NCI-H748 (cell line): ENCODE measurements at regions not wholly inside any gene's neighbourhood (a gene's known extent, or its start where the extent isn't known, plus 50 kb on each side); places are given as distances from the start of the nearest gene placed in this dataset.
"Not testable (repeated sequence)": the region's sequence is repeated elsewhere in the genome, so short reads cannot be mapped to it uniquely, and the experiment has no call there.

ENCODE experiments used
- DNase-seq: peaks from one replicate; lab custom pipeline; 2025; ENCODE audit not compliant: unreplicated experiment; lab: John Stamatoyannopoulos, UW

DNA sequence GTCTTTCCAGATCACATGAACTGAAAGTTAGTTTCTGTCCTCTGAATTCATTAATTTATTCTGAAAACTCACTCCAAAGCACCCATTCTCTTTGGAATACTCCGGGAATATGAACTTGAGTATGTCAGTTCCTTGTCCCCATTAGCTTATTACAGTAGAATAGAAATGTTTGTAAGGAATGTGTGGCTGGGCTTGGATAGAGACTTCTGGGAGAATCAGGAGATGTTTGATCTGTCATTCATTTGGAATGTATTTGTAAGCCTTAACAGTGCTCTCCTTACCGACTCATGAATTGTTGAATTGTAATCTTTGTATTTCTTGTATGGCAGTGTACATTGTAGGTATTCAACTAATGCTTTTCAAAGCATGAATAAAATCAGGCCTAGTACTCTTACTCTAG, 548.4 kb downstream of the LRRC70 start:
- DNase-seq: no peak

DNA sequence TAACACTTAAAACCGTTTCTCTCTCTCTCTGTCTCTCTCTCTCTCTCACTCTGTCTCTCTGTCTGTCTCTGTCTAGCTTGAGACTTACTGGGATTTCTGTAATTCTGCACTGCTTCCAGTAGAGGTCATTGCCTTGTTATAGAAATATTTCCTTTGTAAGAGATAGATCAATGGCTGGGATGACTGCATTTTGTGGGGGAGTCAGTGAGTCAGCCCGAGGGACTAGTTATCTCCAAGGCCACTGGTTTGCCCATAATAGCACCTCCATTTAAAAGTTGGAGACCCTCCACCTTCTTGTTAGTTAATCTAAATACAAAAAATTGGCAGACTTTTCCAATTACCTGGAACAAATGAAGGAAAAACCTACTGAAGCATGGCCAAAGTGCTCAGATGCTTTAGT, 547.2 kb downstream of the LRRC70 start:
- peak; percentile 41 for DNase-seq

DNA sequence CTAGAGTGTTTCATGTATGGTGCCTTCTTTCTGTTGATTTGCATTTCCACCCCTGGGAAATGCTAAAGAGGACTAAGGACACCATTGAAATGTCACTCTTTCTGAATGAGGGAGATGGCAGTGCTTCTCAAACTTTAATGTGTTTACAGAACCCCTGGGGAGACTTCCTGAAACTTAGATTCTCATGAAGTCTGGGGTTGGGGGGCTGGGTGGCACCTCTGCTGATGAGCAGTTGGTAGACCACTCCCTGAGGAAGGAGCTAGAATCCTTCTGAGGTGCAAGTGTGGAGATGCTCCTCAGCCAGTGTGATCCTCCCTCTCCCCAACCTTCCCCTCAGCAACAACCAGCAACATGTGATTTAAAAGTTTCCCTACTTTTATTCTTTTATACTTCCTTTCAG, 546.8 kb downstream of the LRRC70 start:
- no peak for DNase-seq

DNA sequence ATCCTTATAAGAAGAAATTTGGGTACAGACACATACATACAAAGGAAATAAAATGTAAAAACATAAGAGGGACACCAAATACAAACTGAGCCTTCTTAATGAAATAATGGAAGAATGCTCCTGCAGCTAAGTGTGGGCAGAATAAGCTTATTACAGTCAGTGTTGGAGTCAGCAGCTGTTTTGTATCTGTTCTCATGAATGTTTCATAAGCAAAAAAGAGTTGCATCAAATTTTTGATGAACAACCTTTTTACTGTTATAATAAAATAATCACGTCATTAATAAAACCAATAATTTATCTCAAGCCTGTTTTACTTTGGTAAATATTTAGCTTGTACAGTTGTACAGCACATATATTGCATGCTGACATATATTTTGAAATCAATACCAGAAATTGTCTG, 545.6 kb downstream of the LRRC70 start:
- no peak for DNase-seq

DNA sequence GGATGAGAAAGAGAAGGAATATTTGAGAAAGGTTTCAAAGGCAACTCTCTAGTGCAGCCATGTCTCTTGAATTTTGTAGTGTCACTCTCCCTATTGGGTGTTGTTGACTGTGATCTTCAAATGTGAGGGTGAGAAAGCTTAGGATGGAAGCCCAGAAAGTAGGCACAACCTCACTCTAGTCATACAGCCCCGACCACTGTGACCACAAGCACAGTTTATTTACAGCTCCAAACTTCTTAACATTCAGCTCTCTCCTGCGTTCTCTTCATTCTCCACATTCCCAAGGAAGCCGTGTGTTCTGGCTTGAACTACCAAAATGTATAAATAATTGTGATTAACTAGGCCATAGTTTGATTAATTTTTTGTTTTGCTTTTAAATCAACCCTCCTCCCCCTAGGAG, 542.9 kb downstream of the LRRC70 start:
- no peak for DNase-seq

DNA sequence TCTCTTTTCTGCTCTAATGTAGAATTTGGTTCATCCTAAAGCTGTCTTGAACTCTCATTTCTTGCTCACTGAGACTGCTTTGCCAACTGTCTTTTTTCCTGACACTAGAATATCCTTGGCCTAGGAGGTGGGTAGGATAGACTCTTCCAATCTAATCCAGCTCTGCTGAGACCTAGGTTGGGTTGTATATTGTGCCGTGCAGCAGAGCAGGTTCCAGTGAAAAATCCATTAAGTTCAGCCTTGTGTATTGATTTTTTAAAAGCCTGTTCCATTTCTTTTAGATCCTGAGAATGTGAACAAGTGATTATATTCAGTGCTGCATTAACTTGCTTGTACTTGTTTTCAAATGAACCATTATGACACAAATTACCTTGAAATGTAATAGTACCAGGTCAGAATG, 539.6 kb downstream of the LRRC70 start:
- no peak for DNase-seq

DNA sequence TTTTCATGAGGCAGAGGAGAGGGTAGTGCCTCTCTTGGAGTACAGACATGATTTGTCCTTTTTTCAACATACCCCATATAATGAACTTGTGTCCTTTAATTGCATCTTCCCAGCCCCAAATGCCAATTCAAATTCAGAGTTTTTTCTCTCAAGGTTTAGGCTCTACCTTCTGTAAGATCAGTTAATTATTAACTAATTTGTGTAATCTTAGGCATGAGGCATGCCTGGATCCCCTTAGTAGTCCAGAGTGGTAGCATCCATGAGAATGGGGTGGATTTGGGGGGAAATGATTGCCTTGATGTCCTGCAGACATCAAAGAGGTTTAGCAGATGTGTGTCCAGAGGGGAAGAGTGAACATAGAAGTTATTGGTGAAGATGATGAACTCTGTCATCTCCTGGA, 533.3 kb downstream of the LRRC70 start:
- DNase-seq: no peak

DNA sequence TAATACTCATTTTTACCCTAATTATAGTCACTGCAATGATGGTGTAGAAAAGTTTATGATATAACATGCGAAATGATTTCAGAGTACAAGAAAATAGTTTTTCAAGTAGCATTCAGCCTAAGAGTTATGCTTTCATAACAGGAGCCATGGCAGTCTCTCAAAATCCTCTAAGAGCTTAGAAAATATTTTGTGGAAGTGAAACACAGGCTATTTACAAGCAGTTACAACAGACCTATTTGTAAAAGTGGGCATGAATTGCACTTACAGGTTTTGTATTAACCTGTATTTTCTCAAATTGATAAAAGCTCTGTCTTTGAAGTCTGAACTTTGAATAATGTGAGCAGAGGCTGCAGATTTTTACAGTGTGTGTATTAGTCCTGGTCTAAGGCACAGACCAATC, 523.3 kb downstream of the LRRC70 start:
- no peak for DNase-seq

DNA sequence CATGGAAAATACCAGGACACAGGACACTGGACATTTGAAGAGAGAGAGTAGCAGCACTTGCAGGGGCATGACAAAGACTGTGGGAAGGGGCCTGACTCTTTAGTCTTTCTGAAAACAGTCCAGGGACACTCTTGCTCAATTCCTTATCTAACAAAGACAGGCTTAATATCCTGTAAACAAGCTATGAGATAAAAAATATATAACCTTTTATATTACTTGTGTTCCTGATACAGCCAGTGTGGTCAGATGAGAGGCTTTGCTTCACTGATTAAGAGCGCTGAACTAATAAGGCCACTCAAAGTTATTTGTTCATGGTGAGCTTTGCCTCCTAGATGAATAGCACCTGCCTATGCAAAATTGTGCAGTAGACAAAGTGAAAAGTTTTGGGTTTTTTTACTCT, 518.7 kb downstream of the LRRC70 start:
- no peak for DNase-seq

DNA sequence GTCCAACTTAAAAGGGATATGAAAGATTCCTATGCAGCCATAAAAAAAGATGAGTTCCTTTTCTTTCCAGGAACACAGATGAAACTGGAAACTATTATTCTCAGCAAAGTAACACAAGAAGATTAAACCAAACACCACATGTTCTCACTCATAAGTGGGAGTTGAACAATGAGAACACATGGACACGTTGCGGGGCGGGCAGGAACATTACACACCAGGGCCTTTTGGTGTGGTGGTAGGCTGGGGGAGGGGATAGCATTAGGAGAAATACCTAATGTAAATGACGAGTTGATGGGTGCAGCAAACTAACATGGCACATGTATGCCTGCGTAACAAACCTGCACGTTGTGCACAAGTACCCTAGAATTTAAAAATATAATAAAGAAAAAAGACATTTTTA, 516.1 kb downstream of the LRRC70 start:
- DNase-seq: no peak

DNA sequence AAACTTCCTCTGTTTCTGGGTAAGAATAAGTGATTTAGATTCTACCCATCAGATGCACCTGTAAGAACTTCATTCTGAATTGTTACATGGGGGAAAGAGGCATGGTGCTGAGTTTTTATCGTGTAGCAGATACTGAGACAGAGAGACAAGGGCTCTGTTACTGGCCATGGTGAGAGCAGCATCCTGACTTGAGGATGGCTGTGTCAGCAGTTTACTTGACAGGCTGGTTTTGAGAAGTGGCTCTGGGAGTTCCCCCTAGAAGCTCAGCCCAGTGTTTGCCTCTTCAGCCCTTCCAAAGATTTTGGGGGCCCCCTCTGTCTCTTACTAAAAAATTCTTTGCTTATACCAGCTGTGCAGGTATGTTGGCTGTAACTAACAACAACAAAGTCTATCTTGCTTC, 510.5 kb downstream of the LRRC70 start:
- no peak for DNase-seq

DNA sequence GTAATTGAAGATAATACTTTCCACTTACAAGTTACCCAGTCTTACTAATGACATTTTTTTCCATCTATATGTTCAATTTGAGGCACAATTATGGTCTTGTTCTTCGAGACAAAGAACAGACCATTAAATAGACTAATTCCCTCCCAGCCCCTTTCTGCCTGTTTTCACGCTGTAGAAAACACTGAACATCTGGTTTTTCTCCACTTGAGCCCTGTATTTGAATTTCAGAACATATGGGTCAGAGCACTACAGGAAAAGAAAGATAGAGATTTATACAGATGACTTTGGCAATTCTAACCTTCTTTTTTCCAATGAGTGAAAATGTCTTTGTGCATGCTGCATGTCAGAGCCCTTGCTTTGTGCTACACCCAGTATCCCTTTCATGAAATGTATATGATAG, 506.9 kb downstream of the LRRC70 start:
- DNase-seq: no peak

DNA sequence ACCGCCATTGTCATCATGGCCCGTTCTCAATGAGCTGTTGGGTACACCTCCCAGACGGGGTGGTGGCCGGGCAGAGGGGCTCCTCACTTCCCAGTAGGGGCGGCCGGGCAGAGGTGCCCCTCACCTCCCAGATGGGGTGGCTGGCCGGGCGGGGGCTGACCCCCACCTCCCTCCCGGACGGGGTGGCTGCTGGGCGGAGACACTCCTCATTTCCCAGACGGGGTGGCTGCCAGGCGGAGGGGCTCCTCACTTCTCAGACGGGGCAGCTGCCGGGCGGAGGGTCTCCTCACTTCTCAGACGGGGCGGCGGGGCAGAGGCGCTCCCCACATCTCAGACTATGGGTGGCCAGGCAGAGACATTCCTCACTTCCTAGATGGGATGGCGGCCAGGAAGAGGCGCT, 505.1 kb downstream of the LRRC70 start:
- not testable (repeated sequence) for DNase-seq

DNA sequence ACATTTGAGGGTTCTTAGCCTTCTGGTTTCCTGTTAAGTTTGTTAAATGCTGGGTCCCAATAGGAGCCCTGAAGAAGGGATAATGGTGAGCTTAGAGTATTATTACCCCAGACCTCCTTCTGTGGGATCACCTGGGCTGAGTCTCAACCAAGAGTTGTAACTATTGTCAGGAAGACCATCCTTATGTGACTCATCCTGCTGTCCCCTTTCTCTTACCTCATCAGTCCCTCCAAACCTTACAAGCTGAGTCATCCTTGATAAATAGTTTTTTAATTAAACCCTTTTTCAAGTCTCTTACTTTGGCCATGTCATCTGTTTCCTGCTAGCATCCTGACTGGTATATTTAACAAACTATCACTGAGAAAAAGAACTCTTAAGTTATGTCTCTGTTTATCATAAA, 502.8 kb downstream of the LRRC70 start:
- DNase-seq: no peak

DNA sequence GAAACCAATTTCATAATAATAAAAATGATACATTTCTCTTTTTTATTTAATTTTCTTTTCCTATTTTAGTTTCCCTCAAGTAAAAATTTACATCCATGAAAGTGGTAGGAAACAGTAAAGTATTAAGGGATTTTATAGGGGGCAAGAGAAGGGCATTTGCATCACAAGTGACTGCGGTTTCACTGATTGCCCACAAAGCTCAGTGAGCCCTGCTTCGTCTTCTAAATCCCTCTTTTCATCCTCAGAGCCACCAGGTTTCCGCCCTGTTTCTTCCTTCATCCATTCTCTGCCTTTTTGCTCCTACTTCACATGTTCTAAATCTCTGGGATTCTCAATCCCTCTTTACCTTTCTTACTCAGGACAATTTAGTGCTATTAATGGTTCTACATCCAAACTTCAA, 491.4 kb downstream of the LRRC70 start:
- DNase-seq: no peak

DNA sequence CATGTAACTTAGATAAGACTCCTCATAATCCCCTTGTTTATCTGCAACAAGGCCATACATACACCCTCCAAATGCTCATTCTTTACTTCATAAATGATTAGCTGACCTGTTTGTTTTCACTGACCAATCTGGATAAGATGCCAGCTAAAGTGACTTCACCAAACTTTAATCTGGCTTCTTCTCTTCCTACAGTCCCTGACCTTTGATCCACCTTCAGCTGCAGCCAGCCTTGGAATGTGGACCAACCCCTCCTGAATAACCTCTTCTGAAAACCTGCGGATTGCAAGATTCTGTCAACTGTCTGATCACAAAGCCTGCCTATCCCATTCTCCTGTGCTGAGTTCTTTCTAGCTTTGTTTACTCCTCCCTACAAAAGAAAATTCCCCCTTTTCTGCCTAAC, 476.8 kb downstream of the LRRC70 start:
- no peak for DNase-seq

DNA sequence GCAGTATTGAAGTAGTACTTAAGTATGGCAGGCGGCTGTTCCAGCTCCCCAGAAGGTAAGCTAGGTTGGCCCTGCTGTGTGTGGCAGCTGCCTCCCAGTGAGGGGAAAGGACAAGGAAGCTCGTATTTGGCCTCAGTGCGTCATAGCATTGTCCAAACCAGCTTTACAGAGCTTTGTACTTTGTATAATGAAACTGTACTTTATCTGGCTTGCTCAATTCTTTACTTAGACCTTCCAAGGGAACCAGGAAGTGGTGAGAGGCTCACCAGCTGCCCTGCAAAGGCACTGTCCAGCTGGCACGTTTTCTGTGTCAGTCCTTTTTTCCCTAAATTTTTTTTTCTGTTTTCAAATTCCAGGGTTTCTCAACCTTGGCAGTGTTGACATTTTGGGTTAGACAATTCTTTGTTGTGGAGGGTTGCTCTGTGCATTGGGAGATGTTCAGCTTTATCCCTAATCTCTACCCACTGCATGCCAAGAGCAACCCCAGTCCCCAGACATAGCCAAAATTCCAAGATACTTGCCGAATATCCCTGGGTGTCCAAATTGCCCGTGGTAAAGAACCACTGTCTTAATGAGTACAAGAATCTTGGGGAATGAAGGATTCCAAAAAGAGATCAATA, 474.5 kb downstream of the LRRC70 start:
- DNase-seq: no peak

DNA sequence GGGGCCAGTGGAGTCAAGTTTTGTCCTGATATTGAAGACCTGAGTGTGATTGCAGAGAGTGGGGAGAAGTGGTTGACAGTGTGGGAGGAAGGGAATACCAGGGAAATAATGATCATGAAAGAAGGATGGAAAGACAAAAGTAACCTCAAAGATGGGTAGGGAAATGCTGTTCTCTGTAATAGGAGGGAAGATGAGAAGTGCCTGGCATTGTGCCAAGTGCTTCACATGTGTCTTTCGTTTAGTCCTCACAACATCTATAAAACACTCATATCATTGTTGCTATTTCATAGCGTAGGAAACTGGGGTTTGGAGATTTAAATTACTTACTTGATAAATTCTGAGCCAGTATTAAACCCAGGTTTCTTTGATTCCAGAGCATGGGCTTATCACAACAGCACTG, 472.3 kb downstream of the LRRC70 start:
- no peak for DNase-seq

DNA sequence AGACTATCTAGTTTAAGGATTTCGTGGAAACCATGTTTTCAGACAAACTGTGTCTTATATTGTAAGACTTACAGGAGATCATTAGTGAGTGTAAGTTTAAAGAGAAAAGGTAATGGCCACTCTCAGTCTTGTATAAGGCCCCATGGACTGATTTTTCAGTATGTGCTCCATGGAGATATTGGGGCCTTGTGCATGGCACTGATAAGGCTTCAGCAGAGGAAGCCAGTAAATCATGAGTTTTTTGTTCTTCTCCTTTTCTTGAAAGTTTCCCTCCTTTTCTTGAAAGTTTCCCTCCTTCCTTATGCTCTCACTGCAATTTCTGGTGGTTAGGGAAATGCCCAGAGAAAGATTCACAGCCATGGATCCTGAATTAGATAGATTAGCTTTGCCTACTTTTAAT, 471.3 kb downstream of the LRRC70 start:
- DNase-seq: no peak

DNA sequence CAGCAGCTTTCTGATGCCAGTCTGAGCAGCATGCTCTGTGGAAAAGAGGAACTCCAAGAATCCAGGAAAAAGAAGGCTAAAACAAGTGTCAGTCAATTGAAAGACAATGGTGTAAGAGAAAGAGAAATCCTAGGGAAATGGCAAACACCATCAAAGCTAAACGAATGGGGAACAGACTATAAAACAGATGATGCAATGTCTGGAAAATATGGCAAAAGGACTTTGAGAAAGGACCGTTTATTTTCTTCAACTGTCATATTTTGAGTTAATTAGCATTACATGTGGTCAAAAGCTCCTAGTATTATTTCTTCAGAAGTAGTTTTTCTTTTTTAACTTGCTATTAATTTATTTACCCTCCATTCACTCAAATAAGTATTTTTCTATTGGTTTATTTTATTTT, 465.2 kb downstream of the LRRC70 start:
- no peak for DNase-seq

DNA sequence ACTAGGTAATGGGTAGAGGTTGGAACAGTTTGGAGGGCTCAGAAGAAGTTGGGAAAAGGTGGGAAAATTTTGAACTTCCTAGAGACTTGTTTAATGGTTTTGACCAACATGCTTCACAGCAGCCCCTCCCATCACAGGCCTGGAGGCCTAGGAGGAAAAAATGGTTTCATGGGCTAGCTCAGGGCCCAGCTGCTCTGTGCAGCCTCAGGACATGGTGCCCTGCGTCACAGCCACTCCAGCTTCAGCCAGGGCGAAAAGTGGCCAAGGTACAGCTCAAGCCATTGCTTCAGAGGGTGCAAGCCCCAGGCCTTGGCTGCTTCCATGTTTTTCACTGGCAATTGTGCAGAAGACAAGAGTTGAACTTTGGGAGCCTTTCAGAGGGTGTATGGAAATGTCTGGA, 453.7 kb downstream of the LRRC70 start:
- no peak for DNase-seq

DNA sequence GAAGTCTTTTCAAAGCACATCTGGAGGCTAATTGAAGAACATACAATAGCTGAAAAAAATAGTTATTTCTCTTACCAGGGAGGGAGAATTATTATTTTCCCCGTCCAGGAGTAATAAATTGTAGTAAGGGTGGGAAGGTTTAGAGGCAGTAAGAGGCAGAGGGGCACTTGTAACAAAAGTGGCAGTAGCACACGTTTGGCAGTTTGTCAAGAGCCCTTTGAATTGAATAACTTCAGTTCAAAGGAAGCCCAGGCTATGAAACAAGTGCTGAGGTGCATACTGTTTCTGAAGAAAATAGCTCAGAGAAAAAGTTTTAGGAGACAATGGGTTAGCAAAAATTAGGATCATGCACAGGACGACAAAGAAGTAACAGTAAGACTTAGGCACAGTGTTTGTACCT, 451.3 kb downstream of the LRRC70 start:
- DNase-seq: no peak

DNA sequence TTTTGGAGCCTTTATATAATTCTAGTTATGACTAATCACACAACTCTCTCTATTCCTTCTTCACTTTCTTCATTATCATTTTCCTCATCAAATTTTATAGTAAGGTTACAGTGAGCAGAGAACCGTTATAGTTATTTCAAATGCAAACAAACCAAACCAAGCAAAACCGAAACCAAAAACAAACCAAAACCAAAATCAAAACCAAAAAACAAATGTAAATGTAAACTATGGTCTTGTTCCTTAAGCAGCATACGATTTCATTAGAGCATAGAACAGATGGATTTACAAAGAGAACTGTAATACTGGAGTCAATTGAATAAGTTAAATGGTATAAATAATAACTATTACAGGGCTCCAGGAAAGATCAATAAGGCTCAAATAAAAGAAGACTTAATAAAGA, 447.1 kb downstream of the LRRC70 start:
- no peak for DNase-seq

DNA sequence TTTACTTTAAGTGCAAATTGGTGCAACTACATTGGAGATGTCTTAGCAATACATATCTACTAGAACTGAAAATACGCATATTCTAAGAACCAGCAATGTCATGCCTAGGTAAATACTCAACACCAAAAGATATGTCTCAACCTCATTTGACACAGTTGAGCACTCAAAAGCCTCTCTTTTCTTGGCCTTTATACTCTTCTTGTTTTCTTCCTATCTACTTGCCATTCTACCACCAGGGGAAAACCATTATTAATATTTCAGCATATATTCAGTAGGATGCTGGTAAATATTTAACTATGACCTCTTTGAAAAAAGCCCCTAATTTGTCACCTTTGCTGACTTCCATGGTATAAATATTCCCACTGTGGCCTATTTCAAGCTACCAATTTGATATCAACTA, 443.8 kb downstream of the LRRC70 start:
- no peak for DNase-seq
